Occipital lobe (tissue), 1 donor: ENCODE measurements at regions not wholly inside any gene's neighbourhood (a gene's known extent, or its start where the extent isn't known, plus 50 kb on each side); places are given as distances from the start of the nearest gene placed in this dataset.

Experiments used
- DNase-seq: peaks from one replicate; lab custom pipeline; 2025; lab: John Stamatoyannopoulos, UW

DNA sequence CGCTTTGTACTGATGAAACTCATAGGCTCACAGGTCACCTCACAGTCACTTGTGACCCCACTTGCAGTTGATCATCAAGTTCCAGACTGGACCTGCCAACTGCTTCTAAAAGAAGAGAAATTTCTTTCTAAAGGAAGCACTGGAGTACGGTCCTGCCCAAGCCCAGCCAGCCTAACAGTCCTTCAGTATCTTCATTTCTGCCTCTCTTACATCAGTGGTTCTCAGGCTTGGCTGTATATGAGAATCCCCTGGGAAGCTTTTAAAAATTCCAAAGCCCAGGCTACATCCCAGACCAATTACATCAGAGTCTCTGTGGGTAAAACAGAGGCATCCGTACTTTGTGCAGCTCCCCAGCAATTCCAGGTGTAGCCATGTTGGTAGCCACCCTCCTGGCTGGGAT is 282.1 kb downstream of the NFIB start:
- no peak for DNase-seq

DNA sequence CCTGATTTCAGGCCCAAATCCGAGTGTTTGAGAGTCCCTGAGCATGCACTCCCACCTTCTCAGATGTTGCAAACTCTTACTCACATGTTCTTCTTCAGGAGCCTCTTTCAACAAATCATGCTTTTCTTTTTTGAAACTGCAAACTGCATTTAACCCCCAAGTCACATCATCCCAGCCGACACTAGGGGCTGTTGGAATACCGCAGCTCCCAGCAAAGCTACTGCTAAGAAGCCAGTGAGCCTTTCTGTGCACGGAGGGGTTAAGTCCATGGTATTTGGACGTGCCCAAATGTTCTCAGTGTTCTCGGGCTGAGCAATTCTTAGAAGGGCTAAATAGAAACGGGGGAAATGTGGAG is 282.9 kb downstream of the NFIB start:
- no peak for DNase-seq

DNA sequence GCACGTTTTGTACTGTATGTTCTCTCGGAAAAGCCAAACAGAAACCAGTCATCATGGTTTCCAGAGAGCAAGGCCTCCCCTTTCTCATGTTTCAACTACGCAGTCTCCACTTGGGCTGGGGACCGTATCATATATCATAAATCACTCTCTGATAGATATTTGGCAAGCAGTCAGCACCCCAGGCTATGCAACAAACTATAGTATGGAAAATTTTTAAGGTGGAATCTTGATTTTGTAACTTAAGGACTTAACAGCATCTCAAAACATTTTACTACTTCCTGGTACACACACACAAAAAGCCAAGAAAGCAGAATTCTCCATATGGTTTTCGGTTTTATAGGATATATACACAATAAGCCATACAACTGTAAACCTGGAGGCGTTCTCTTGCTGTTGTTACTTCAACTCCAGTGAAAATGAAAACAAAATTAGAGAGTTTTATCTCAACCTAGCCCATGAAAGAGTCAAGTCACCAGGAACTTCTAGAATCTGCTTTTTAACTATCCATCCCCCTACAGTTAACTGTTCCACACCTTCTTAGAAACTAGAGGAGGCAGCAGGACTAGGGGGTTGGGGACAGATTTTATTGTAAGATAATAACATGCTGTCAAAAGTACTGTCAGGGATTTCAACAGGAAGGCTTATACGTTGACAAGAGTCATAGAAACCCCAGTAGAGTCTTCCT is 283.4 kb downstream of the NFIB start:
- DNase-seq, result no peak

DNA sequence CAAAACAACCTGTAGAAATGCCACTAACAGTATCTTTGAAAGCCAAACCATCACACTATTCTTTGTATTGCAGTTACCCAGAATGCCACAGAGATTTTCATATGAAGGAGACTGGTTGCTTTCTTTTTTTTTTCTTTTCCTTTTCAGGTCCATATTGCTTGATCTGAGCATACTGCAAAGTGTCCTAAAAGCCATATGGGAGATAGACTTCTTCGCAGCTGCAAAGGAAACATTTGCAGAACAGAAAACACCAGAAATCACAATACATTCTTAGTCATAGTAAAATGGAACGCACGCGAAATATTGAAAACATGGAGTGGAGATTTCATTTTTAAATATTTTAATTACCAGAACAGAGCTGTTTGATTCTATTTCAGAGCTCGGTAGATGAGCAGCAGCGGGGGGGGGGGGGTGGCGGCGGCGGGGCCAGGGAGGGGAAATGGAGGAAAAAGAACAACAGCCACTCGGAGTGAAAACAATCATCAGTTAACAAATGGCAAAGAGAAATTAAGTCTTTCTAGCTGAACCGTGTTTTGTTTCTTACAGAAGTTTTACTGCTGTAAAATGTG is 284.1 kb downstream of the NFIB start:
- DNase-seq, result no peak

DNA sequence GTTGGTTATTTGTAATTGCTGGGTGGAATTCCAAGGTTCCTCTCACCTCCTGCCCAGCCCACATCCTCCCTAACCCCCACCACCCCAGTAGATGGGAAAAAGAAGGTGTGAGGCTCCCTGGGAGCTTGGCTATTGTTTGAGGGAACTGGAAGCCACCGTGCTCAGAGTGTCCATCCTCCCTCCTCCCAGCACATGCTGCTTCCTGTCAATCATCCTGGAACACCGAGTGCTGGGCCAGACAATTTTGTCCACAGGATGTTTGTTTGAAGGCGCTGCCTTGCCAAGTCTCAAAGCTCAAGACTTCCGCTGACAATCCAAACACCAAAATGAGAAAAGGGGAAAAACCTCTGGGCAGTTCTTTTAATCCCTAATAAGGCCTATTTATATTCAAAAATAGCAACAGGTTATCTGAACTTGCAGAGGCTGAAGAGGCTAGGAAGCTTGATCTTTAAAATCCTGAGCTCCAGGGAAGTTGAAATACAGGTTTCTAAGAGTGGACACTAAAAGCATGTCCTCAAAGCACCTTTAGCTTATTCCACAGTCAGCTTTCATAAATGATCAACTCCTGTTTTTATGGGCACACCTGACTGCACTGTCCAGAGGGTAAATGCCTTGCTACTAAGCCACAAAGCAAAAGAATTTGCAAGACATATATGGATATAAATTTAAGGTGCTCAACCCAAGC is 286.7 kb downstream of the NFIB start:
- DNase-seq, result no peak

DNA sequence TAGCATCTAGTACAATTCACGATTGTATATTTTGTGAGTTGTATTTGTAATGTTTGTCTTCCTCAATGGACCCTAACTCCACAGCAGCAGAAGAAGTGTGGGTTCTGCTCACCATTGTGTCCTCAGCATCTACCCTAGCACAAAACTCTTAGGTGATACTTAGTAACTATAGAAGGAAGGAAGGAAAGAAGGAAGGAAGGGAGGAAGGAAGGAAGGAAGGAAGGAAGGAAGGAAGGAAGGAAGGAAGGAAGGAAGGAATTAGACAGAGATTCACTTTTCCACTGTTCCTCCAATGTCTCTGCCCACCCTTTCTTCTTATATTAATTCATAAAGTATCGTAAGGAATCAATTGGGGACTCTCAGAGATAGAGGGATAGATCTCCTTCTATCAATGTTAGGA is 288.2 kb downstream of the NFIB start:
- no peak for DNase-seq

DNA sequence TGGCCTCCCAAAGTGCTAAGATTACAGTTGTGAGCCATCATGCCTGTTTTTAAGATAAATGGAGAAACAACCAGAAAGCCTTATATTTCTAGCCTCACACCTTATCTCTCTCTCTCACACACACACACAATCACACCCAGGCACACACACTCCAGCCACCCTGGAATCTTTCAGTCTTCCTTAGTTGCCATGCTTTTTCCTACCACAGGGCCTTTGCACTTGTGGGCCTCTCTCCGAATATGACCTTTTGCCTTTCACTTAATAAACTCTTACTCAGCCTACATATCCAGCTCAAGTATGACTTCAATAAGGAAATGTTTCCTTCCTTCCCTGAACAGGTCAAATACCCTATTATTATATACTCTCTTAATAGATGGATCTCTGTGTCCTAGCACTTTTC is 290.7 kb downstream of the NFIB start:
- DNase-seq, result no peak

DNA sequence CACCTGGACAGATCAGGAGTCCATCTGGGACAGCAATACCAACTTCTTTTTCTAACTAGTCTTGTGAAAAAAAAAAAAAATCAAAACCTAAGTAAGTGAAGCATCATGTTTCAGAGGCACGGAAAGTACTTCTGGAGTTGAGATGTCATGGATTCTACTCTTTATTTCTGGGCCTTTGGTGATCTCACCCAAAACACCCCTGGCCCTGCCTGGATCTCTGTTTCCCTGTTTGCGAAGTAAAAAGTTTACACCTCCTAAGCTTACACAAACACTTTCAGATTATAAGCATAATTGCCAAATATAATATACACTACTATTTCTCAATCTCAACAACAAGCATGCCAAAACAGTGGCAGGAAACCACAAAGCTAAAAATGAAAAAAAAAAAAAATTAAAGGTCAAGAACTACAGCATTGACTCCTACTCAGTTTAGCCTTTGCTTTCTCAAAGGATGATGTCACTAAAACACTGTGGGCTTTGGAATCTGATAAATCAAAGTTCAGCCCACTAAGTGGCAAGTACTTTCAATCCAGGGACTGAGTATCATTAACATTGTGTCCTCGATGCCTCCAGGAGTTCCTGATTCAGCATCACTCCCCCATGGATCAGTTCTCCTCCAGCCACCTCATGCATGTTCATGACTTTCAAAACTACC is 291.9 kb downstream of the NFIB start:
- DNase-seq, result no peak

DNA sequence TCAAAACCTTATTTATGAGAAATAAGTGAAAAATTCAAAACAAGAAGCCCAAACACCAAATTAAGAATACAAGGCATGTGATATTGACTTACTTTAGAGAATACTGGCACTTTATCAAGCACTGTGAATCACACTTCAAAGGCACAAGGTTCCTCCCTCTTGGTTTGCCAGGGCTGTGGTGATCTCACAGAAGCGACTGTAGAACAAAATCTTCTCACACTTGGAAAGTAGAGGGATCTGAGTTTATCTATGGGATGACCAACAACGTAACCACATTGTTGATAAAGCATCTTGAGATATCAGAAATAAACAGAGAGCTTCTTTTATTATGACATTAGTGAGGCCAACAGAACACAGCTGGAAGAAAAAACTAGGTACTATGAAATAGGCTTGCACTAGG is 295.9 kb downstream of the NFIB start:
- DNase-seq, result no peak

DNA sequence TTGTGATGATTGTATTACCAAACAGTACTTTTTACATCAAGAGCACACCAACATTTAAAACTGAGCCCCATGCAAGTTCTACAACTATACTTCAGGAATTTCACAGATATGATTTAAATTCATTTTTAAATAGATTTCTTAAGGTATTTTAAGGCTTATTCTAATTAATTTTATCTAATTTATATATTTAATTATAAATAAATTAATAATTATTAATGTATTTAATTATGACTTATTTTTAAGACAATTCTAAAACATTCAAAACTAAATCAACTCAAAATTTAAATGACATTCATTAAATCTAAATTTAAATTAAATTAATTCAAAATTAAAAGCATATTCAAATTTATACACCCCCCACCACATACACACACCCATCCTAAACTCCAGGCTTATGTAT is 299.2 kb downstream of the NFIB start:
- DNase-seq, result no peak

DNA sequence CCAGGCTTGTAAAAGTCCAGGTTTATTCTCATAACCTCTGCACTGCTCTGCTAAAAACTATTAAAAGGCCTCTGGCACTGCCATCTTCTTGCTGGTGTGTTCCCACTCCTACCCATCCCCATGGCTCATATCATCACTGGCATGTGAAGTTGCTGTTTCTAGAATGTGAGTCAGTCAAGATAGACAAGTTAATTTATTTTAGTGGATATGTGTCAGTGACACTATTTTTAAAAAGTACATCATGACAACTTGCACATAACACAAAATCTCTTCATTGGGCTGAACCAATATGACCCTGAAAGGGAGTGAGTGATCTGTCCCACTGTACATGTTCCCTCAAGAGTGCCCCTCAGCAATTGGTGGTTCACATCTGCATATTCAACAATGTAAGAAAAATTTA is 299.7 kb downstream of the NFIB start:
- DNase-seq, result no peak

DNA sequence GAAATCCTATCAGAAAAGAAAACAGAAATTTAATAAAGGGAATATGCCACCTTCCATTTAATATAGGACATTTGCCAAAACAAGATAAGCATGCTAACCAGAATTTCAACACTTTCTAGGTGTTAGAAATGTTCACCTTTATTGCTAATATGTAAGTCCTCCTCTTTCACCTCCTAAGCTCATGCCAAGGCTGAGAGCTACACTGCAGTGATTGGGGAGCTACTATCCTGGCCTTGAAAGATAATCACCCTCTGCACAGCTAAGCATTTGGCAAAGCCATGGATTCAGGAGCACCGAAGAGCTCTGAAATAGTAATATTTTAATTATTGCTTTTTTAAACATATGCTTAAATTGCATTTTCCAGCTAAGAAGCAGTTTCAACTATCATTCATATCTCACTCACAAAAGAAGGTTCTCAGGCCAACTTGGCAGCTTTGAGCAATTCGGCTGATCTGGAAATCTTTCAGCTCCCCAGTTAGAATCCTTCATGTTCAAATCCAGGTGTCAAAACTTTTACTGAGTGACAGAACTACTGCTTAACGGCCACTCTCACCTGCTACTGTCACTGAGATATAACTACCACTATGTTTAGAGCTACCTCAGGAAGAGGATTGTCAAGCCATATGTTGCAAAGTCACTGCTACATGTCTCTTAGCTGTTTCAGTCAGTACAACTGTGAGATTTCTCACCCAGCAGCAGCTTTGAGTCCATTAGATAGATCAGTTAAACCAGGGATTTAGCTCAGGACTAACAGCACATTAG is 302.0 kb downstream of the NFIB start:
- DNase-seq, result no peak

DNA sequence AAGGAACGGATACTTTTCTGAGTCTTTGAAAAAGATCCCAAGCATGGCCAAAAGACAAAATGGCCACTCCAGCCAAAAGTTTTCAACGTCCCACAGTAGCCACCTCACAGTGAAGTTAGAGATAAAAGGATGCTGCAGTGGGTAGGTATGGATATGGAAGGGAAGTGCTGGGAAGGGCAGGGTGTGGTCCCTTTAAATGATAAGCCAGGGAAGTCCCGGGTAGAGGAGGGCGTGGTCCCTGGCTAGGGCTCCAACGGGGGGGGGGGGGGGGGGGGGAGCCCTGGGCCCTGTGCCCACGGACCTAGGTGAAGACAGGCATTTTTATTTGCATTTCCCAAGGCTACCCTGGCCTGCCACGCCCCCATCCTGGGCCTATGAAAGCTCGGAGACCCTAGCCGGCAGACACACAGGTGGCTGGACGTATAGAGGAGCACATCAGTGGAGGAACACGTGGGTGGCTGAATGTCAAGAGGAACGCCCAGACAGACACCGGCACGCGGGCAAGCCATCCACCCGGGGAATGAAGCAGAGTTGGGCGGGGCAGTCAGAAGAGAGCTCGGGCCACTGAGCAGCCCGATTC is 306.7 kb downstream of the NFIB start:
- DNase-seq, result no peak

DNA sequence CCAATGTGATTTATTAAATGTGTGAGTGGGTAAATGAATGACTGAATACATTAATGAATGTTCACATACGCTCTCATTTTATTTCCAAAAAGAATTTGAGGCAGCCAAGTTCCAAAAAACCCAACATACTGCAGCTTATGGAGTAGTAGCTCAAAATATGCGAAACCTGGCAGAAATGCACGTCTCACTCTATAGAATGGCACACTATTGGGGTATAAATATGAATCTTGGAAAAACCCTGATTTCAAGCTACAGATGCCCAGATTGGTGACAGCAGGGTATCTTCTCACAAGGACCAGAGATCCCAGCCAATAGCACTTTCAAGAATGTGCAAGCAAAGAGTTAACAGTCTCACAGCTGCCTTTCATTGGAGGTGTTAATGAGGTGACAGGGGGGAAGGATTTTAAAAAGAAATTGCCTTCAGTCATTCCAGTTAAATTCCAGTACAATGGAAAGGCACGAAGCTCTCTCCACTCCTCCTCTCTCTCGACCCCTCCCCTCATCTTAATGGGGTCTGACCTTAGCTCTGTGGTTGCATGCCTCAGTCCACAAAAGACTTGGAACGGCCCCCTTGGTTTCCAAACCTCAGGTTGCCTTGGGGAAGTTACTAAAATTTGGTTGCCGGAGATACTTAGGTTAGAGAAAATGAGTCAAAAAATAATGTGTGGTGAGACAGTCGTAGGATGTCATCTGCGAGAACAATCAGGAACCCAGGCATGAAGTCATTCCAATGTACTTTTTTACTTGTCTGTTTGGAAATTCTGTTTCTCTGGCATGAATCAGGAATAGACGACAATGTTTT is 307.4 kb downstream of the NFIB start:
- DNase-seq, result no peak

DNA sequence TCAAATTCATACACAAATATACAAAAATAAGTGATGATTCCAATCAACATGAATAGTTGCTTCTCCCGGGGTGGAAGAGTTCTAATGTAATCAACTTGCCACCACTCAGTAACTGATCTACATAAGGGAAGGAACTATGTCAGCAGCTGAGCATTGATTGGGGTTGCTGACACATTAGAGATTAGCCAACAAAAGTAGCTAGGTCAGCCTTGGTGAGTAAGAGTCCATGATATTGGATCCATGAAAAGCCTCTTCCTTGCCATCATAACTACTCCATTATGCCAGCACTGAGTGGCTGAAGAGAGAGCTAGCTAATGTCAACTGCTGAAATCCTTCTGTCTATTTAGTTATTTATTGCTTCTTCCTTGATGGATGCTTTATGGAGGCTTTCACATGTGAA is 309.8 kb downstream of the NFIB start:
- no peak for DNase-seq

DNA sequence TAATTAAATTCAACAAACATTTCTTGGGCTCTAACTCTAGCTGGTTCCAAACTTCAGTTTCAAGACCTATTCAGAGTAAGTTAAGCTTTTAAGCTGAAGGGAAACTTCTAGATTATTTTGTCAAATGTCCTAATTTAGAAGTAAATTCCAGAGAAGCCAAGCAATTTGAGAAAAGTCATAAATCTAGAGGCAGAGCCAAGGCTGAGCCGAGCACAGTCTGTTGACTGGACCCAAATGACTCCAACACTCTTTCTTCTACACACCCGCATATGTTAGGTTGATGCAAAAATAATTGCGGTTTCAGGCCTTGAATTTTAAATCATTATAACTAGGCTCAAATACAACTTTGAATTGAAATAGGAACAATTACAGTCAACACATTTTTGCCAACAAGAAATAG is 319.7 kb downstream of the NFIB start:
- no peak for DNase-seq

DNA sequence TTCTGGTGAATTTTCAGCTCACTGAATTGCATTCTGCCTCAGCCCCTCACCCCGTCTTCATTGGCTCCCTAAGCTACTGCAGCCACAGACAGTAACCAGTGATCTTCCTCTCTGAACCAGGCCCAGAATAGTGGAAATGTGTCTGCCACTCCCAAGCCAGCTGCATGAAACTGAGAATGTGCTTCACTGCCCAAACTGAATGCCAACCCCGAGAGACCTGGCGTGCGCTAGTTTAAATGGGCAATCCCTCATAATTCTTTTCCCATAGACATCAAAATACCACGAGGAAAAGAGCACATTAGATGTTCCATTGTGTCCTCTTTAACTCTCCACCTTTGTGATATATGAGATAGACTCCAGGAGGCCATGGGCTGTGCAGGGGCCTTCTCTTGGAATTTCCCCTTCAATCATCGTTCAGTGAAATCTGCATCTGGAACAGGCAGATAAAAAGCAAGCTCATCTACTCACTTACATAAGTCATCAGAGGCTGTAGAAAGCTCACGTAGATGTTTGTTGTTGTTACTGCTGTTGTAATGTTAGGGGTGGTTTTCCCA is 320.2 kb downstream of the NFIB start:
- no peak for DNase-seq

DNA sequence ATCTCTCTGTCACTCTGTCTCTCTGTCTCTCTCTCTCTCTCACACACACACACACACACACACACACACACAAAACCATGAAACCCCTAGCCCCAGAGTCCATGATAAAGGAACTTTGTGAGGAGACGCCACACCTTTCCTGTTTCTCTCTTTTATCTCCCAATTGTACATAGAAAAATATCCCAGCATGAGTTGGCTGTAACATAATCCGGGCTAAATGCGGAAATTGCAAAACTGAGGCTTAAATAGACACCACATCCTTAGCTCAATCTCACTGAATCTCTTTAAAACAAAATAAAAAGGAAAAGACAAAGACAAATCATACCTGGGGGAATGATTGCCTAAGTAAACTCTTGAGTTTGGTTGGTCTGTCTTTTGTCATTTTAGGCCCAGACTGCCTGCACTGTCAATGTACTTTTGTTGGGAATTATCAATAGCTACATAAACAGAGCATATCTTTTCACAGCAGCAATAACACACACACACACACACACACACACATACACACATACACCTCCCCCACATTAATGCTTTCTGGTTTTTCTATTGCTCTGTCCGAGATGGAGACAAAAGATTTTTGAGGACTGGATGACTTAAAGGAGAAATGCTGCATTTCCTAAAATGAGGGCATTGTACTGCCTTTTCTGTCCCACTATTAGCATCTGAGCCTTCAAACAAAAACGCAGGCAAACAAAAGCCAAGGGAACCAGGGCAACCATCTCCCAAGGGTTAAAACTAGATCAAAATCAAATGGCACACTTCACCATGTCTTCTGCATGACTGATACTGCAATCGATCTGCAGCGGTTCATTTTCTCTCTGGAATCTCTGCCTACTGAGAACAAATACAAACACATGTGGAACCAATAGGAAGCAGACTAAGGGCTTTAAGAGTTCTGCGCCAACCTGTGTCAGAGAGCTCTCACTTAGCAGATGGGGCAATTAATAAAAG is 321.5 kb downstream of the NFIB start:
- no peak for DNase-seq

DNA sequence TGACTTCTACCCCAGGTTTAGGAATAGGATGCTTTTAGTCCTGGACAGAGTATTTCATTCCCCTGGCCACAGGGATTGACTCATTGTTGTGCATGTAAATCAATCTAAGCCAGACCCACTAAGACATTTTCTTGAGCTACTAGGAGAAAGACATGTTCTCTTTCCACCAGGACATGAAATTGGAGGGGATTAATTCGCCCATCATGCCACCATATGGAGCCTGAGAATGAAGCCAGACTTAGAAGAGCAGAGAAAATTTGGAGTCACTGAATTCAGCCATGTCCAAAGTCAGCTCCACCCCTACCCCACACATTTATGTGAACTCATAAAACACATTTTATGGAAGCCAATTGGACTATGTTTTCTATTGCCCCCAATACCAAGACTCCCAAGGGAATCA is 322.5 kb downstream of the NFIB start:
- no peak for DNase-seq
